Endothelial cell of umbilical vein (primary cell): ENCODE measurements at regions not wholly inside any gene's neighbourhood (a gene's known extent, or its start where the extent isn't known, plus 50 kb on each side); places are given as distances from the start of the nearest gene placed in this dataset.

Experiments used
- BruUV-seq: library from RNA; stranded (reverse); fragments of 400-500 nt; replicated peaks from 2 replicates; lab custom pipeline; 2021; lab: Mats Ljungman, UMichigan
- CTCF ChIA-PET: fragments of 300-600, 350-600 bp; sonication (Branson Sonifier 250); formaldehyde crosslinking; loops from one replicate; lab custom pipeline; 2021; ENCODE audit warnings: antibody characterized with exemption, inconsistent platforms; lab: Charles Lee
- POLR2A ChIA-PET: fragments of 300-600, 350-600 bp; sonication (Branson Sonifier 250); formaldehyde crosslinking; loops from one replicate; lab custom pipeline; 2021; ENCODE audit warnings: antibody characterized with exemption, inconsistent platforms; lab: Charles Lee
- DNase-seq: peaks from one replicate; pipeline ENCODE4 v3.0.0-alpha.2; 2011; ENCODE audit warnings: low read depth, low spot score
- FAIRE-seq: peaks from 2 replicates; lab custom pipeline; 2011; peaks lifted over from hg19 to GRCh38; lab: Jason Lieb, UNC
- H2AFZ ChIP-seq: 2 replicates; pipeline ENCODE4 v1.6.0; 2012; ENCODE audit warnings: low read depth, low read length, control low read depth, inconsistent platforms
- H3K27ac ChIP-seq: 2 replicates; pipeline ENCODE4 v1.5.1; 2011; ENCODE audit warnings: low read depth, mild to moderate bottlenecking, control low read depth, low read length, moderate library complexity; ENCODE audit not compliant: insufficient read depth
- H3K27me3 ChIP-seq, 2 experiments: 2 replicates each; pipeline versions ENCODE4 v1.6.0 to v1.6.1; 2011; ENCODE audit warnings: low read length in 2 of 2, mixed read lengths in 1 of 2; ENCODE audit not compliant: control insufficient read depth in 2 of 2, insufficient read depth in 2 of 2
- H3K36me3 ChIP-seq, 2 experiments: 2 replicates in 1 of 2; 3 replicates in 1 of 2; pipeline ENCODE4 v1.5.1; 2011; ENCODE audit warnings: low read length in 2 of 2, mild to moderate bottlenecking in 1 of 2, moderate library complexity in 1 of 2; ENCODE audit not compliant: control insufficient read depth in 2 of 2, insufficient read depth in 2 of 2; ENCODE audit errors: extremely low read depth in 1 of 2
- H3K4me1 ChIP-seq: 3 replicates; pipeline ENCODE4 v1.5.1; 2011; ENCODE audit warnings: mild to moderate bottlenecking, low read length; ENCODE audit not compliant: control insufficient read depth, insufficient read depth; ENCODE audit errors: extremely low read depth
- H3K4me2 ChIP-seq: 2 replicates; pipeline ENCODE4 v1.6.1; 2011; ENCODE audit warnings: low read length, control low read depth, mixed read lengths; ENCODE audit not compliant: insufficient read depth
- H3K4me3 ChIP-seq, 3 experiments: fragments of 200-600 bp in 1 of 3; sonication (generic), shearing (Covaris generic) in 1 of 3; replicated peaks in 1 of 3; 2 replicates each; pipeline ENCODE4 v1.5.1; 2011 to 2016; ENCODE audit warnings: control low read depth in 3 of 3, low read length in 3 of 3, mild to moderate bottlenecking in 2 of 3, inconsistent platforms in 1 of 3, low read depth in 1 of 3, moderate library complexity in 1 of 3; ENCODE audit not compliant: insufficient read depth in 1 of 3
- H3K79me2 ChIP-seq: 2 replicates; pipeline ENCODE4 v1.6.0; 2012; ENCODE audit warnings: low read length, inconsistent platforms; ENCODE audit not compliant: control insufficient read depth, insufficient read depth
- H3K9ac ChIP-seq: replicated peaks from 2 replicates; pipeline ENCODE3; 2011; ENCODE audit warnings: low read length, control low read depth; ENCODE audit not compliant: insufficient read depth; ENCODE audit errors: extremely low read depth
- H3K9me1 ChIP-seq: replicated peaks from 3 replicates; pipeline ENCODE4 v1.6.0; 2011; ENCODE audit warnings: mild to moderate bottlenecking, low read length; ENCODE audit not compliant: control insufficient read depth, insufficient read depth; ENCODE audit errors: extremely low read depth
- H3K9me3 ChIP-seq: replicated peaks from 2 replicates; pipeline ENCODE4 v1.5.1; 2012; ENCODE audit warnings: low read length, inconsistent platforms; ENCODE audit not compliant: control insufficient read depth, insufficient read depth
- H4K20me1 ChIP-seq: replicated peaks from 2 replicates; pipeline ENCODE3; 2011; ENCODE audit warnings: mild to moderate bottlenecking, low read length; ENCODE audit not compliant: control insufficient read depth, insufficient read depth; ENCODE audit errors: extremely low read depth
- CTCF ChIP-seq, 2 donors: IDR thresholded peaks; 1 replicate in 1 of 2; 2 replicates in 1 of 2; pipeline ENCODE4 v1.5.1; 2011; ENCODE audit warnings: low read length in 2 of 2, mild to moderate bottlenecking in 2 of 2, moderate library complexity in 2 of 2, control low read depth in 1 of 2, inconsistent platforms in 1 of 2, low read depth in 1 of 2; ENCODE audit not compliant: insufficient read depth in 1 of 2; ENCODE audit errors: extremely low read depth in 1 of 2
- EZH2 ChIP-seq: IDR thresholded peaks from 2 replicates; pipeline ENCODE4 v1.6.1; 2012; ENCODE audit warnings: borderline replicate concordance, low read depth, mild to moderate bottlenecking, moderate library complexity, low read length, inconsistent platforms; ENCODE audit not compliant: severe bottlenecking
- FOS ChIP-seq: IDR thresholded peaks from 2 replicates; pipeline ENCODE4 v1.6.1; 2011; ENCODE audit warnings: mild to moderate bottlenecking, low read length, moderate library complexity, borderline replicate concordance; ENCODE audit not compliant: insufficient read depth
- GATA2 ChIP-seq: IDR thresholded peaks from 2 replicates; pipeline ENCODE4 v1.7.0; 2011; ENCODE audit warnings: low read depth, mild to moderate bottlenecking, moderate library complexity, mixed read lengths, low read length; ENCODE audit not compliant: insufficient read length, insufficient read depth
- JUN ChIP-seq: IDR thresholded peaks from 2 replicates; pipeline ENCODE4 v1.6.1; 2011; ENCODE audit warnings: borderline replicate concordance, low read depth; ENCODE audit not compliant: insufficient read length, insufficient read depth
- MAX ChIP-seq: IDR thresholded peaks from 2 replicates; pipeline ENCODE4 v1.6.1; 2011; ENCODE audit not compliant: insufficient read depth, insufficient read length
- MYC ChIP-seq: IDR thresholded peaks from one replicate; pipeline ENCODE4 v1.6.1; 2011; ENCODE audit warnings: mild to moderate bottlenecking, low read depth, low read length
- POLR2A ChIP-seq: IDR thresholded peaks from 2 replicates; pipeline ENCODE4 v1.6.1; 2012; ENCODE audit warnings: low read depth, mild to moderate bottlenecking, control low read depth, low read length
- POLR2AphosphoS5 ChIP-seq: IDR thresholded peaks from 2 replicates; pipeline ENCODE4 v1.6.1; 2012; ENCODE audit warnings: low read depth, mild to moderate bottlenecking, control low read depth, low read length, moderate library complexity; ENCODE audit not compliant: insufficient read depth
- dilution Hi-C: fragments of 300-500 bp; cut with MboI; formaldehyde crosslinking; loops from one replicate; pipeline ENCODE4 v1.15.0; 2019; ENCODE audit warnings: low sequenced_read_pairs; ENCODE audit not compliant: extremely low pct_ligation_motif_present
- intact Hi-C: fragments of 100-400 bp; cut with micrococcal nuclease; formaldehyde crosslinking; loops from one replicate; pipeline ENCODE4 v1.10.0; 2022

- Histone ChIP-seq H3K9me1 (no peaks in the 10 kb centered on the region), H3K9ac (no peak overlapping the region), H3K4me3 (no peak overlapping the region), H3K4me1 (no peaks in the 10 kb centered on the region), H2AFZ (no peak overlapping the region), H3K4me2 (no peak overlapping the region), H3K27ac (no peak overlapping the region), H4K20me1 (no peaks in the 10 kb centered on the region), H3K79me2 (no peaks in the 10 kb centered on the region), H3K27me3 (no peaks in the 10 kb centered on the region), H3K9me3 (no peaks in the 10 kb centered on the region), H3K36me3 (no peaks in the 10 kb centered on the region)
- FAIRE-seq (no peak), DNase-seq (no peak)
- POLR2A ChIA-PET: no interaction called here
- BruUV-seq: no TSS peak
- intact Hi-C loops: no loop called here
- dilution Hi-C loops: no loop called here
- CTCF ChIA-PET: no interaction called here
- TF ChIP-seq JUN (no peak), MAX (no peak), POLR2AphosphoS5 (no peak), MYC (no peak), FOS (no peak), POLR2A (no peak), CTCF (IDR thresholded peaks at IDR 0.05; ENCODE audit: extremely low read depth in 1 of 2, insufficient read depth in 1 of 2, low read depth in 1 of 2, low read length in 2 of 2) (no peak), GATA2 (no peak), EZH2 (no peak)
These were observed 136.2 kb upstream of the RET start for GRCh38 chr10:42940487-42941294.
